ENCODE measurements at regions not wholly inside any gene's neighbourhood (a gene's known extent, or its start where the extent isn't known, plus 50 kb on each side); places are given as distances from the start of the nearest gene placed in this dataset.

DNA sequence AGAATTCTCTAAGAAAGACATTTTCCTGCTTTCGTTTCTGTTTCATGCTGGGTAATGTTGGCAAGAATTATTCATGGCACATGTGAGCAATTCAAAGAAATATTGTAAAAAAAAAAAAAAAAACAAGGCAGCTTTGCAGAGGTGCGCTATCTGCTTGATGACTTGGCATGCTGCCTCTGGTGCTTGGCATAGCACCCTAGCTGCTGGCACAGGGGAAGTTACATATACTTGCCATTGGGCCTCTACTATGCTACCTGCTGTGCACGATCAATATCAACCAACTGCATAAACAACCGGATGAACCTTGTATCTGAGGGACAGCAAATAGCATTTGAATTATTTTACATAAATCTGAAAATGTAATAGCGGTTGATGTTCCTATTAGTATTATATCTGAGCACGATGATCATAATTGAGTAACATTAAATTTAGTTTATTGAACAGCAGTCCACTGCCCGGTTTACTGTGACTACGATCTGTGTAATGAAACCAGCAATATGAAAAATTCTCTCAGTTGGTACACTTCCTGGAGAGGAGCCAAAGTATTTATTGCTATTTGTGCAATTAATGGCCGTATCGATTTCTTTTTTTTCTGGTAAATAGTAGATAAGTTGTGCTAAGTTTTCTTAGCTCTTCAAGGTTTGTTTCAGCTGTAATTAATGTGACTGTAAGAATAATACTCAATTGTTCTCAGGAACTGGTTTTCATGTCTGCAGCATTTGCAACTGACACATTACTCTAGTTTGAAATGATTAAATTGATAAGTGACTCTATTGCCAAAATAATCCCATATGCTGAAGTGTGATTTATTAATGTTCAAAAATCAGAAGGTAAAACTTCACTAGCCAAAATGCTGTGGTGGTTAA lies 717.3 kb downstream of the DACH1 start:
- Histone ChIP-seq H3K27me3 (ENCODE audit: low read length) (no peaks in the 10 kb centered on the region), H3K27ac (ENCODE audit: low read length) (no peak overlapping the region), H3K36me3 (ENCODE audit: low read depth, low read length) (no peaks in the 10 kb centered on the region), H3F3A (ENCODE audit: low read length, unreplicated experiment) (no peaks in the 10 kb centered on the region), H4K20me1 (ENCODE audit: low read length) (no peaks in the 10 kb centered on the region), H3K9me3 (ENCODE audit: low read length) (no peaks in the 10 kb centered on the region), H3K4me3 (ENCODE audit: low read length) (no peak overlapping the region), H2AFZ (ENCODE audit: low read length) (no peak overlapping the region), H3K4me1 (ENCODE audit: insufficient read depth, low read length) (no peaks in the 10 kb centered on the region), H3K9me2 (replicated peaks; ENCODE audit: low read length) (no peaks in the 10 kb centered on the region), H3K79me2 (ENCODE audit: low read length) (no peaks in the 10 kb centered on the region), H3K9ac (ENCODE audit: low read length) (no peak overlapping the region), H3K4me2 (ENCODE audit: low read length) (no peak overlapping the region)
- BruUV-seq (replicated peaks), result no TSS peak
- POLR2A ChIA-PET (ENCODE audit: unreplicated experiment), result no interaction called here
- intact Hi-C loops (cut with micrococcal nuclease), result no loop called here
- TF ChIP-seq EZH2phosphoT487 (IDR thresholded peaks at IDR 0.05; ENCODE audit: borderline replicate concordance, low read length) (no peak), EZH2 (IDR thresholded peaks at IDR 0.05; ENCODE audit: low read length, unreplicated experiment) (no peak)
- TF ChIP-seq, protein P1, sequence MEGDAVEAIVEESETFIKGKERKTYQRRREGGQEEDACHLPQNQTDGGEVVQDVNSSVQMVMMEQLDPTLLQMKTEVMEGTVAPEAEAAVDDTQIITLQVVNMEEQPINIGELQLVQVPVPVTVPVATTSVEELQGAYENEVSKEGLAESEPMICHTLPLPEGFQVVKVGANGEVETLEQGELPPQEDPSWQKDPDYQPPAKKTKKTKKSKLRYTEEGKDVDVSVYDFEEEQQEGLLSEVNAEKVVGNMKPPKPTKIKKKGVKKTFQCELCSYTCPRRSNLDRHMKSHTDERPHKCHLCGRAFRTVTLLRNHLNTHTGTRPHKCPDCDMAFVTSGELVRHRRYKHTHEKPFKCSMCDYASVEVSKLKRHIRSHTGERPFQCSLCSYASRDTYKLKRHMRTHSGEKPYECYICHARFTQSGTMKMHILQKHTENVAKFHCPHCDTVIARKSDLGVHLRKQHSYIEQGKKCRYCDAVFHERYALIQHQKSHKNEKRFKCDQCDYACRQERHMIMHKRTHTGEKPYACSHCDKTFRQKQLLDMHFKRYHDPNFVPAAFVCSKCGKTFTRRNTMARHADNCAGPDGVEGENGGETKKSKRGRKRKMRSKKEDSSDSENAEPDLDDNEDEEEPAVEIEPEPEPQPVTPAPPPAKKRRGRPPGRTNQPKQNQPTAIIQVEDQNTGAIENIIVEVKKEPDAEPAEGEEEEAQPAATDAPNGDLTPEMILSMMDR (conservative IDR thresholded peaks at IDR 0.05; ENCODE audit: low read depth, low read length), result no peak
- CTCF ChIA-PET, result no interaction called here
- ATAC-seq, result no peak; the same call in 1 of the 2 replicates
- no peak for DNase-seq

DNA sequence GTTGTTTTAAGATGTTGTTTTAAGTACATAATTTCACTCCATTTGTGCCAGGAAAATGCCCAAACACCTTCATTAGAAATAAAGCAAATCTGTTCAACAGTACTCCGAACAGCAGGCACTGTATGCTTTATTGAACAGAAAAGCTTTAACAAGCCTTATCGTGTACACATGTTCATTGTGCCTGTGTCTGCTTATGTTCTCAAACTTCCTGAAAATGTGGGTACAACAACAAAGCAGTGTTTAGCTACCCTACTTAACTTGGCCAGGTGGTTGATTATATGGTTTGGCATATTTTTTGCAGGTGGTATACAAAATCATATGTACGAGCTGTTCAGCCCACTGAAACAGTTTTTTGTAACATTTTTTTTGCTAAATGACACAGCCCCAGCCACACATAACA lies 718.0 kb downstream of the DACH1 start:
- H3K9me3 ChIP-seq (ENCODE audit: low read length), result no peaks in the 10 kb centered on the region
- intact Hi-C loops (cut with micrococcal nuclease), result no loop called here
- H4K20me1 ChIP-seq (ENCODE audit: low read length), result no peaks in the 10 kb centered on the region
- no peak overlapping the region for H2AFZ ChIP-seq (ENCODE audit: low read length)
- H3K9me2 ChIP-seq (replicated peaks; ENCODE audit: low read length), result no peaks in the 10 kb centered on the region
- no peaks in the 10 kb centered on the region for H3K27me3 ChIP-seq (ENCODE audit: low read length)
- H3K4me2 ChIP-seq (ENCODE audit: low read length), result no peak overlapping the region
- H3K4me1 ChIP-seq (ENCODE audit: insufficient read depth, low read length), result no peaks in the 10 kb centered on the region
- DNase-seq (no peak), ATAC-seq (no peak)
- BruUV-seq (replicated peaks), result no TSS peak
- H3K9ac ChIP-seq (ENCODE audit: low read length), result no peak overlapping the region
- ChIA-PET CTCF (no interaction called here), POLR2A (ENCODE audit: unreplicated experiment) (no interaction called here)
- no peak overlapping the region for H3K27ac ChIP-seq (ENCODE audit: low read length)
- H3F3A ChIP-seq (ENCODE audit: low read length, unreplicated experiment), result no peaks in the 10 kb centered on the region
- no peaks in the 10 kb centered on the region for H3K36me3 ChIP-seq (ENCODE audit: low read depth, low read length)
- no peaks in the 10 kb centered on the region for H3K79me2 ChIP-seq (ENCODE audit: low read length)
- no peak overlapping the region for H3K4me3 ChIP-seq (ENCODE audit: low read length)
- no peak for TF ChIP-seq EZH2phosphoT487 (IDR thresholded peaks at IDR 0.05; ENCODE audit: borderline replicate concordance, low read length)
- TF ChIP-seq, protein P1 (conservative IDR thresholded peaks at IDR 0.05; ENCODE audit: low read depth, low read length), result no peak
- TF ChIP-seq EZH2 (IDR thresholded peaks at IDR 0.05; ENCODE audit: low read length, unreplicated experiment), result no peak

DNA sequence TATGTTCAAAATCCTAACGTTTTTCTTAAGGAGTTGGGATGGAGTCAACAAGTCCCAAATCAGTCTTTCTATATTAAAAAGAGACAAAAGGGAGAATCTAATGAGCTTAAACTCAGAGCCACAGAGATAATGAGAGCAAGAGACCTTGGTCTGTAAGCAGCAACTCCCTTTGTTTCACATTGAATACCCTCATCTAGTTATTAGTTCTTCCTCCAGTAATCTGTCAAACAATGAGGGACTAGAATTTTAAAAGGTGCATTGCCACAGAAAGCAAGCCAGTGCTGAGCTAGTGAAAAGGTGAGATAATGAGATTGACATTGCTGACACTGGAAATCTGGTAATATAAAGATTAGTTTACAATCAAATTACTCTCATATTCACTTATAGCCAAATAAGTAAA lies 718.6 kb downstream of the DACH1 start:
- TF ChIP-seq EZH2phosphoT487 (IDR thresholded peaks at IDR 0.05; ENCODE audit: borderline replicate concordance, low read length) (no peak), EZH2 (IDR thresholded peaks at IDR 0.05; ENCODE audit: low read length, unreplicated experiment) (no peak)
- TF ChIP-seq, protein P1 (conservative IDR thresholded peaks at IDR 0.05; ENCODE audit: low read depth, low read length), result no peak
- Histone ChIP-seq H3K9me3 (ENCODE audit: low read length) (no peaks in the 10 kb centered on the region), H3K4me2 (ENCODE audit: low read length) (no peak overlapping the region), H3F3A (ENCODE audit: low read length, unreplicated experiment) (no peaks in the 10 kb centered on the region), H3K9me2 (replicated peaks; ENCODE audit: low read length) (no peaks in the 10 kb centered on the region), H3K27ac (ENCODE audit: low read length) (no peak overlapping the region), H3K27me3 (ENCODE audit: low read length) (no peaks in the 10 kb centered on the region), H4K20me1 (ENCODE audit: low read length) (no peaks in the 10 kb centered on the region), H3K4me3 (ENCODE audit: low read length) (no peak overlapping the region), H3K9ac (ENCODE audit: low read length) (no peak overlapping the region), H2AFZ (ENCODE audit: low read length) (no peak overlapping the region), H3K36me3 (ENCODE audit: low read depth, low read length) (no peaks in the 10 kb centered on the region), H3K4me1 (ENCODE audit: insufficient read depth, low read length) (no peaks in the 10 kb centered on the region), H3K79me2 (ENCODE audit: low read length) (no peaks in the 10 kb centered on the region)
- ATAC-seq (no peak), DNase-seq (no peak)
- BruUV-seq (replicated peaks), result no TSS peak
- POLR2A ChIA-PET (ENCODE audit: unreplicated experiment), result no interaction called here
- CTCF ChIA-PET, result no interaction called here
- intact Hi-C loops (cut with micrococcal nuclease), result no loop called here
